ENCODE measurements at regions not wholly inside any gene's neighbourhood (a gene's known extent, or its start where the extent isn't known, plus 50 kb on each side); places are given as distances from the start of the nearest gene placed in this dataset.

DNA sequence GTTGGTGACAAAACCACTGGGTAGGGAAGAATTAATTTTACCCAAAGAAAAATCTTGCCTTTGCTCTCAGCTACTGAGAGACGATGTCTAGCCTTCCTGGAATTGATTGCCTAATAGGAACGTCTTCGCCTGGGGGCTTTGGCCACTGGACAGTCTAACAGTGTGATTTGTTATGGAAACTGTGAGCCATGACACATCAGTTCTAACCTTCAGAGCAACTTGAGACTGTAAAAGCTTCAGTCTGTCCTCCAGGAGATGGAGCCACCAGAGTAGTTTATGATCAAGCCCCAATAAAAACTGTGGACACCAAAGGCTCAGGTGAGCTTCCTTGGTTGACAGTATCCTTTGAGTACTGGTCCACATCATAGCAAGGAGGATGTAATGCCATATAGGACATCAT, 235.8 kb upstream of the TMCO5A start:
- no peaks in the 10 kb centered on the region for H3K79me2 ChIP-seq (ENCODE audit: insufficient read depth, low read length)
- H3K4me3 ChIP-seq (ENCODE audit: low read depth, low read length, poor library complexity, severe bottlenecking), result no peak overlapping the region
- no peaks in the 10 kb centered on the region for H4K20me1 ChIP-seq (ENCODE audit: insufficient read depth, low read length)
- H3K9ac ChIP-seq (ENCODE audit: low read length), result no peak overlapping the region
- H3F3A ChIP-seq (ENCODE audit: insufficient read depth, low read length), result no peaks in the 10 kb centered on the region
- TF ChIP-seq EZH2 (IDR thresholded peaks at IDR 0.05; ENCODE audit: borderline replicate concordance, low read length), result no peak
- TF ChIP-seq, protein P1, sequence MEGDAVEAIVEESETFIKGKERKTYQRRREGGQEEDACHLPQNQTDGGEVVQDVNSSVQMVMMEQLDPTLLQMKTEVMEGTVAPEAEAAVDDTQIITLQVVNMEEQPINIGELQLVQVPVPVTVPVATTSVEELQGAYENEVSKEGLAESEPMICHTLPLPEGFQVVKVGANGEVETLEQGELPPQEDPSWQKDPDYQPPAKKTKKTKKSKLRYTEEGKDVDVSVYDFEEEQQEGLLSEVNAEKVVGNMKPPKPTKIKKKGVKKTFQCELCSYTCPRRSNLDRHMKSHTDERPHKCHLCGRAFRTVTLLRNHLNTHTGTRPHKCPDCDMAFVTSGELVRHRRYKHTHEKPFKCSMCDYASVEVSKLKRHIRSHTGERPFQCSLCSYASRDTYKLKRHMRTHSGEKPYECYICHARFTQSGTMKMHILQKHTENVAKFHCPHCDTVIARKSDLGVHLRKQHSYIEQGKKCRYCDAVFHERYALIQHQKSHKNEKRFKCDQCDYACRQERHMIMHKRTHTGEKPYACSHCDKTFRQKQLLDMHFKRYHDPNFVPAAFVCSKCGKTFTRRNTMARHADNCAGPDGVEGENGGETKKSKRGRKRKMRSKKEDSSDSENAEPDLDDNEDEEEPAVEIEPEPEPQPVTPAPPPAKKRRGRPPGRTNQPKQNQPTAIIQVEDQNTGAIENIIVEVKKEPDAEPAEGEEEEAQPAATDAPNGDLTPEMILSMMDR (IDR thresholded peaks at IDR 0.05; ENCODE audit: low read length), result no peak
- no peak overlapping the region for H2AFZ ChIP-seq (ENCODE audit: low read length)
- H3K4me2 ChIP-seq (ENCODE audit: low read length), result no peak overlapping the region
- no peaks in the 10 kb centered on the region for H3K9me3 ChIP-seq (ENCODE audit: low read length)
- no peaks in the 10 kb centered on the region for H3K36me3 ChIP-seq (ENCODE audit: insufficient read depth, low read length)
- no peak overlapping the region for H3K27ac ChIP-seq (ENCODE audit: low read depth, low read length, poor library complexity, severe bottlenecking)
- H3K4me1 ChIP-seq (ENCODE audit: insufficient read depth, low read length, severe bottlenecking), result no peaks in the 10 kb centered on the region
- H3K9me2 ChIP-seq (ENCODE audit: low read depth, low read length), result no peaks in the 10 kb centered on the region
- H3K27me3 ChIP-seq (ENCODE audit: insufficient read depth, low read length), result no peaks in the 10 kb centered on the region

- Histone ChIP-seq H3K79me2 (ENCODE audit: insufficient read depth, low read length) (no peaks in the 10 kb centered on the region), H3K4me3 (ENCODE audit: low read depth, low read length, poor library complexity, severe bottlenecking) (no peak overlapping the region), H3K4me1 (ENCODE audit: insufficient read depth, low read length, severe bottlenecking) (no peaks in the 10 kb centered on the region), H3K27ac (ENCODE audit: low read depth, low read length, poor library complexity, severe bottlenecking) (no peak overlapping the region), H3F3A (ENCODE audit: insufficient read depth, low read length) (no peaks in the 10 kb centered on the region), H3K36me3 (ENCODE audit: insufficient read depth, low read length) (no peaks in the 10 kb centered on the region), H3K9me2 (ENCODE audit: low read depth, low read length) (no peaks in the 10 kb centered on the region), H3K9ac (ENCODE audit: low read length) (no peak overlapping the region), H3K9me3 (ENCODE audit: low read length) (no peaks in the 10 kb centered on the region), H4K20me1 (ENCODE audit: insufficient read depth, low read length) (no peaks in the 10 kb centered on the region), H3K4me2 (ENCODE audit: low read length) (no peak overlapping the region), H2AFZ (ENCODE audit: low read length) (no peak overlapping the region), H3K27me3 (ENCODE audit: insufficient read depth, low read length) (no peaks in the 10 kb centered on the region)
- no peak for TF ChIP-seq EZH2 (IDR thresholded peaks at IDR 0.05; ENCODE audit: borderline replicate concordance, low read length)
- TF ChIP-seq, protein P1 (IDR thresholded peaks at IDR 0.05; ENCODE audit: low read length), result no peak
Observed at GRCh38 chr15:37701230-37701629, 233.2 kb upstream of the TMCO5A start.

DNA sequence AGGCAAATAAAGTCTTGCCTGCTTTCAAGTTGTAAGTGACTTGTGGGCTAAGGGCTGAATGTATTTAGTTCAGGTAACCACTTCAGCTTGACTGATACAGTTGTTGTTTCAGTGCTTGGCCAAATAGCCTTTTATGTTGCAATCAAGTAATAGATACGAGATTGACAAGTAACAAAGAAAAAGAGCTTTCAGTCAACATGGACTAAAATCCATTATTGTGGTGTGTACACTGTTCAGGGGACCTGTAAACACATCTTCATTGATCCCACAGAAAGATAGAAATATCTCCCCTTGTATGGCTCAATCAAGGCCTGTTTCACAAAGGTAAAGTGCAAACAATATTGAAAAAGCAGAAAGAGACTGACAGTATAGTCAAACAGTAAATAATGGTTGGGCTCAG, 224.8 kb upstream of the TMCO5A start:
- no peaks in the 10 kb centered on the region for H3K9me2 ChIP-seq (ENCODE audit: low read depth, low read length)
- no peak overlapping the region for H3K9ac ChIP-seq (ENCODE audit: low read length)
- no peak overlapping the region for H2AFZ ChIP-seq (ENCODE audit: low read length)
- no peak overlapping the region for H3K4me3 ChIP-seq (ENCODE audit: low read depth, low read length, poor library complexity, severe bottlenecking)
- H3F3A ChIP-seq (ENCODE audit: insufficient read depth, low read length), result no peaks in the 10 kb centered on the region
- no peaks in the 10 kb centered on the region for H3K79me2 ChIP-seq (ENCODE audit: insufficient read depth, low read length)
- H3K9me3 ChIP-seq (ENCODE audit: low read length), result no peaks in the 10 kb centered on the region
- H3K27ac ChIP-seq (ENCODE audit: low read depth, low read length, poor library complexity, severe bottlenecking), result no peak overlapping the region
- H3K4me2 ChIP-seq (ENCODE audit: low read length), result no peak overlapping the region
- no peaks in the 10 kb centered on the region for H3K36me3 ChIP-seq (ENCODE audit: insufficient read depth, low read length)
- no peaks in the 10 kb centered on the region for H3K27me3 ChIP-seq (ENCODE audit: insufficient read depth, low read length)
- no peaks in the 10 kb centered on the region for H4K20me1 ChIP-seq (ENCODE audit: insufficient read depth, low read length)
- TF ChIP-seq, protein P1 (IDR thresholded peaks at IDR 0.05; ENCODE audit: low read length), result no peak
- no peak for TF ChIP-seq EZH2 (IDR thresholded peaks at IDR 0.05; ENCODE audit: borderline replicate concordance, low read length)
- no peaks in the 10 kb centered on the region for H3K4me1 ChIP-seq (ENCODE audit: insufficient read depth, low read length, severe bottlenecking)
